Mammary epithelial cell (primary cell): ENCODE measurements at regions not wholly inside any gene's neighbourhood (a gene's known extent, or its start where the extent isn't known, plus 50 kb on each side); places are given as distances from the start of the nearest gene placed in this dataset.

ENCODE experiments used
- CTCF ChIP-seq, 2 donors: IDR thresholded peaks in 1 of 2; conservative IDR thresholded peaks in 1 of 2; 2 replicates each; pipeline ENCODE4 v1.5.1; 2011 to 2012; ENCODE audit warnings: inconsistent platforms in 2 of 2, low read length in 2 of 2, mild to moderate bottlenecking in 2 of 2, control low read depth in 1 of 2, low read depth in 1 of 2; ENCODE audit not compliant: insufficient read depth in 1 of 2; ENCODE audit errors: extremely low read depth in 1 of 2
- EZH2 ChIP-seq: IDR thresholded peaks from 2 replicates; pipeline ENCODE4 v1.6.1; 2012; ENCODE audit warnings: low read length, inconsistent platforms, borderline replicate concordance

GRCh38 chr5:82985763-82986162 lies 91.4 kb downstream of the TMEM167A start:
- no peak for TF ChIP-seq CTCF (conservative IDR thresholded peaks at IDR 0.05 in 1 of 2, IDR thresholded peaks at IDR 0.05 in 1 of 2; ENCODE audit: extremely low read depth in 1 of 2, insufficient read depth in 1 of 2, low read depth in 1 of 2, low read length in 2 of 2)
- no peak for TF ChIP-seq EZH2
